ENCODE measurements at regions not wholly inside any gene's neighbourhood (a gene's known extent, or its start where the extent isn't known, plus 50 kb on each side); places are given as distances from the start of the nearest gene placed in this dataset.

DNA sequence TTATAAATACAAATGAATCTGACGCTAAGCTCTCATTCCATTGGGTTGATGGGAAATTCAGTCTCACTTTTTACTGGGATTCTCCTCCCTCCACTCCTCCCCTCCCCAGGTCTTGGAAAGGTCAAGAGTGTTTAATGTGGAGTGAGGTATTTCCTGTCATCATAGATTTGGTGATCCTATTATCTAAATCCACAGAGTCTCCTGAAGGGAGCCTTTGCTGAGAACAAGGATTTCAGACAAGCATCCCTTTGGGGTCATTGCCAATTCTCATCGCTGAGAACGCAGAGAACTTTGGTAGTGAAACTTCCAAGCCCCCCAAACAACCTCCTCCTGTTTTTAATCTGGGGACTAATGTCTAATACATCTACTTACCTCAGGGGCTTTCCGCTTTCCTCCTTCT, 297.9 kb downstream of the OTOL1 start:
- TF ChIP-seq EP300 (IDR thresholded peaks at IDR 0.05), result no peak
- TF ChIP-seq, protein P1, sequence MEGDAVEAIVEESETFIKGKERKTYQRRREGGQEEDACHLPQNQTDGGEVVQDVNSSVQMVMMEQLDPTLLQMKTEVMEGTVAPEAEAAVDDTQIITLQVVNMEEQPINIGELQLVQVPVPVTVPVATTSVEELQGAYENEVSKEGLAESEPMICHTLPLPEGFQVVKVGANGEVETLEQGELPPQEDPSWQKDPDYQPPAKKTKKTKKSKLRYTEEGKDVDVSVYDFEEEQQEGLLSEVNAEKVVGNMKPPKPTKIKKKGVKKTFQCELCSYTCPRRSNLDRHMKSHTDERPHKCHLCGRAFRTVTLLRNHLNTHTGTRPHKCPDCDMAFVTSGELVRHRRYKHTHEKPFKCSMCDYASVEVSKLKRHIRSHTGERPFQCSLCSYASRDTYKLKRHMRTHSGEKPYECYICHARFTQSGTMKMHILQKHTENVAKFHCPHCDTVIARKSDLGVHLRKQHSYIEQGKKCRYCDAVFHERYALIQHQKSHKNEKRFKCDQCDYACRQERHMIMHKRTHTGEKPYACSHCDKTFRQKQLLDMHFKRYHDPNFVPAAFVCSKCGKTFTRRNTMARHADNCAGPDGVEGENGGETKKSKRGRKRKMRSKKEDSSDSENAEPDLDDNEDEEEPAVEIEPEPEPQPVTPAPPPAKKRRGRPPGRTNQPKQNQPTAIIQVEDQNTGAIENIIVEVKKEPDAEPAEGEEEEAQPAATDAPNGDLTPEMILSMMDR (IDR thresholded peaks at IDR 0.05), result no peak
- TF ChIP-seq POLR2A (IDR thresholded peaks at IDR 0.05), result no peak
- TF ChIP-seq POLR2AphosphoS5 (IDR thresholded peaks at IDR 0.05), result no peak
